Fibroblast of skin of left biceps (primary cell): ENCODE measurements at regions not wholly inside any gene's neighbourhood (a gene's known extent, or its start where the extent isn't known, plus 50 kb on each side); places are given as distances from the start of the nearest gene placed in this dataset.

Experiments
- DNase-seq, 2 experiments: peaks; one replicate each; pipeline ENCODE4 v3.0.0-alpha.2; 2013; ENCODE audit warnings: low read depth in 2 of 2

- DNase-seq, result no peak
Observed at GRCh38 chr2:122105877-122106206, 350.4 kb downstream of the TSN start.

DNA sequence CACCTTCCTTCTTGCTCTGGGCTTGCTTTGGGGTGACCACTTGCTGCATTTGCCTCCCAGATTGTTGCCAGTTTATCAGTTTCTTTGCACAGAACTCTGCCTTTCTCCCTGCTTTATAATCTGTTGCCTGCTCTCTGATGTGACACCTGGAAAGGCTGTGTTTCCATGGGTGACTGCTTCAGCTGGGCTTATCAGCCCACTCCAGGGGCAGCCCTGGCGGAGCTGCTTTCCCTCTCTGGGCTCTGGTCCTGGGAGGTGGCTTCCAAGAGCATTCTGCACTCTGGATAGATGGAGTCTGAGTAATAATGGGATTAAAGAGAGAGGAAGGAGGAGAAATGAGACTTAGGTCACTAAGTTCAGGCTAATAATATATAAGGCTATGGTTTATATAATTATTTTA is 352.7 kb downstream of the TSN start:
- no peak for DNase-seq

DNA sequence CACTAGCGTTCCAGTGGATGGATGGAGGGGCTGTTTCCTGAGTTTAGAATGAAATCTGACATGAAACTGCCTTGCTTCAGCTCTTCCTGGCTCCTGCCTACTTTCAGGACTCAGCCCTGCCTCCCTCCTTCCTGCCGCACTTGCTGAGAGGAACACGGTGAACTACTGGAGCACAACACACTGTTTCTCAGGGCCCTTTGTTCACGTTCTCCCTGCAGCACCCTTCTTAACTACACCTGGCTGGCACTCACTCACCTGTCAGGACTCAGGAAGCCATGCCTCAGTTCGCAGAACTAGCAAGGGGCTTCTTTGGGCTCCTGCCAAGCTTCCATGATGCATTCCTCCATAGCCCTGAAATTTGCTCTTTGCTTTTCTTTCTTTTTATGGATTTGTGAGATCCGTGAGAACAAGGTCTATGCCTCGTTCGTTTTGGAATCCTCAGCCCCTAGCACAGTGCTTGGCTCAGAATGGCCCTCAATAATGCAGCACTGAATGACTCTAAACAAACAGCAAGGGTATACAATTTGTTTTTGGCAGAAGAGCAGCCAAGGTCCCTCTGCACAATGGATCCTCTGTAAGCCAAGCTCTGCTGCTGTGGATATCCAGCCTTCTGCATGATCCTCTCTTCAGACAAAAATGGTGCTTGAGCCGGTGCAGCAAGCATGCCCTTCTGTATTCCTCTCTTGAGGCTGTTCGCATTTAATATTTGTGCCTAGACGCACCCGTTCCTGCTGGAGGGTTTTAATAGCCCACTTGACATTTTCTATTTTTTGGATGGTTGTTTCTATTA is 357.0 kb downstream of the TSN start:
- no peak for DNase-seq

GRCh38 chr2:122114421-122114820 is 359.0 kb downstream of the TSN start:
- no peak for DNase-seq

GRCh38 chr2:122117371-122117770 is 361.9 kb downstream of the TSN start:
- no peak for DNase-seq

GRCh38 chr2:122129399-122129798 is 373.9 kb downstream of the TSN start:
- no peak for DNase-seq

DNA sequence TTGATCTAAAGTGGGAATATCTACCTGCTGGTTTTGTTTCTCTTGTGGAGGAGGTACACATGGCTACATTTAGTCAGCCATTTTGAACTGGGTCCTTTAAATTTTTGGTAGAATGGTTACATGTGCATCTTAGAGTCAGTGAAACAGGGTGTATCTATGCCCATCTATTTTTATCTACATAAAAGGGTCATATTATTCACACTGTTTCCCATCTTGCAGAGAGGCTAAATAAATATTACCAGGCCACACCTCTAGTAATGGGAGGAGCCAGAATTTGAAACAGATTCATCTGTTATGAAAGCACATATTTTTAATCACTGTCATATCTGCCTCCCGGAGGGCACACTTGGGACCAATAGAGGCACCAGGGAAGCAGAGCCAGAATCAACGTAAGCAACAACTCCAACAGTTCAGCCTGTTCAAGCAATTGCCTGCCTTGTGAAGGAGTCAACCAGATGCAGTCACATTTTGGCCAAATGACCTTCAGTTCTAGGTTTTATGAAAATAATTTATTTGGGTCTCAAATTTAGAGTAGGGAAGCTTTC is 376.8 kb downstream of the TSN start:
- no peak for DNase-seq

DNA sequence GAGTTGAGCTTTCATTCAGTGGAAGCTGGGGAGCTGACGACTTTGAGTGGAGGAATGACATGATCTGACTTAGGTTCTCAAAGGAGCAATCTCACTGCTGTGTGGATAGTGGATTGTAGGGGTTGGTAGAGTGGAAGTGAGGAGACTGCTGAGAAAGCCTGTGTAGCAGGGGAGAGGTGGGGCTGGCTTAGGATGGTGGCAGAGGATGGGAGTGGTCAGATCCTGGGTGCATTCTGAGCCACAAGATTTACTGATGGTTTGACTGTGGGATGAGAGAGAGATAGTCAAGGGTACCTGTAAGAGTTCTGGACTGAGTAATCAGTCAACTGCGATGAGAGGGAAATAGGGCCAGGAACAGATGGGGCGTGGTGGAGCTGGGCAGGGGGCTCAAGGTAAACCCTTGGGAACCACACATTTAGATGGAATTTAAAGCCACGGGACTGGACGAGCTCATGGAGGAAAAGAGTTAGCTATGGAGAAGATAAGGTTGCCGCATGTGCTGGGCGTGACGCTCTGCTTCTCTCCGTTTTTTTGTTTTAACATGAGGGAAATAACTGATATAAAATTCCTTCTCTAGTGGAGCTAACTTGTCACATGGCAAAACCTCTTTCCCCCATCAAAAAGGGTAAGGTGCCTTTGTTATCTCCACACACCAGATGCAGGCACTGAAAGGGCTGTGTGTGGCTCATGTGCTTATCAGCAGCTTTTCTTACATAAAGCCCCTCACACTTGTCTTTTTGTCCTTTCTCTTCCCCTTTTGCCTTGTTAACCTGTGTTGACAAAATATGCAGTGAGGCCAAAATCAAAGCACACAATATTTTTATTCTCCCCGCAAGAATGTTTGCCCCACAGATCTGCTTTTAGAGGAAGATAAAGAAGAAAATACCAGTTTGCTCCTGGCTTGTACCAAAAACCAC is 379.8 kb downstream of the TSN start:
- DNase-seq, result no peak

DNA sequence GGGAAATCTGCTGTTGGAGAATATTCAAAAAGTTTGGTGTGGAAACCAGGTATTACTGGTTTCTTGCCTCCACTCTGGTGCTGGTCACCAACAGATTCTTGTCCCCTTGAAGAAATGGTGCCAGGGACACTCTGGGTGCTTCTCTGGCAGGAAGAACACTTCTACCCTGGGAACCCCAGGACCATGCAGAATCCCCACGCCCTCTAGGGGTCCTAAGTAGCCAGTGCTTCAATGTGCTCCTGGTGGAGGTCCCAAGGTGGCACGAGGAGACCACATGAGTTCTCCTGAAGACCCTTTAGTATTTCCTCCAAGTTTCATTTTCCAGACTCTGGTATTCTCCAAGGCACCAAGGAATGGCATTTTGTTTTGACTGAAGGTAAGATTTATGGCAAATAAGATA is 380.6 kb downstream of the TSN start:
- DNase-seq, result no peak

GRCh38 chr2:122138561-122138960 is 383.1 kb downstream of the TSN start:
- DNase-seq, result no peak

DNA sequence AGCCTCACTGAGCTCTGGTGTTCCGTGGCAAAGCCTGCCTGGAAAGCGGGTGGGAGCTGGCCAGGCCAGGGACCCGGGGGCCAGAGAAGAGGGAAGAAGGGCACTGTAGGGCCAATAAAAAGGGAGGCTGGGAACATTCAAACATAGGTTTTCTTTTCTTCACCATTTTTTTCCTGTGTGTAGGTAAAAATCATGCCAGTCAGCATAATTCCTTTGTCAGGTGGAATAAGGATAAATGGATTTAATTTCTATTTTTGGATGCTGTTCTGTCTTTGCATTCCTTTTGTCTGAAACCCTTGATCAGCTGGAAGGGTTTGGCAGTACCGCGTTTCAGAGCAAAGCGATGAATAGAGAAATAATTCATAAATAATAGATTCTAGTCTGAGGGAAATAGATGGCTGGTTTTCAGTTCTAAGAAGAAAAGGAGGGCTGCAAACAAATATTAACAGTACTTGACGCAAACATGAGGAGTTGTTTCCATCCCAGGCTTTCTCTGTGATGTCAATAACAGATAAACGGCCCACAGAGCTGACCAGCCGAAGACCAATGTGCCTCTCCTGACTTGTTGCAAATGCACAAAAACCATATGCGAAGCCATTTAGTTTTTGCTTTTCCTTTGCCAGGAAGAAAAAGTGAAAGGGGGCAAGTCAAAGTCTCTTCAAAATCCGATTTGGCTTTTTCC is 384.4 kb downstream of the TSN start:
- DNase-seq, result no peak

- no peak for DNase-seq
Observed at GRCh38 chr2:122144884-122145283, 389.4 kb downstream of the TSN start.

- DNase-seq, result no peak
Observed at GRCh38 chr2:122145856-122146255, 390.4 kb downstream of the TSN start.

DNA sequence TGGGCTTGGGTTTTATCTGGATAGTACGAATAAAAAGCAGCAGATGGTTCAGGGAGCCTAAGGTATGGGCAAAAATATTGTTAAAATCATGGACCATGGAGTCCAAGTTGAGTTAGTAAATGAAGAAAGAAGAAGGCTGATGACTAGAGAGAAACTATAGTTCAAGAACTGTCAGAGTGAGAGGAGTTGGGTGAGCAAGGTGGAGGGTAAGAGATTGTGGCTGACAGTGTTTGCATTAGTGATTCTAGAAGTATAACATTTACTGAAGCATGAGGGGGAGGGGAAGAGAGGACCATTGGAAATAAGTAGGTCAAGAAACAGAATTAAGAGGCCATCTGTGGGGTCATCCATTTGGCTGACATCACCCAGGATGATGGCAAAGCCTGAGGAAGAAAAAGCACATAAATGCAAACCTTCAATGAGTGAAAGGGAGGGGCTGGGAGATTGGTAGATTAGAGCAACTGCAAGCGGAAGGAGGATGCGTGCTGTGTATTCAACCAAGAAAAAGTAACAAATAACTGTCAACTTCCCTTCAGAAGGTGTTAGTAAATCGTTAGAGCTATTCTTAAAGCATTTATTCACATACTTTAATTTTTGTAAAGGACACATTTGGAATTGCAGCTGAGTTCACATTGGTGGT is 392.8 kb downstream of the TSN start:
- no peak for DNase-seq

DNA sequence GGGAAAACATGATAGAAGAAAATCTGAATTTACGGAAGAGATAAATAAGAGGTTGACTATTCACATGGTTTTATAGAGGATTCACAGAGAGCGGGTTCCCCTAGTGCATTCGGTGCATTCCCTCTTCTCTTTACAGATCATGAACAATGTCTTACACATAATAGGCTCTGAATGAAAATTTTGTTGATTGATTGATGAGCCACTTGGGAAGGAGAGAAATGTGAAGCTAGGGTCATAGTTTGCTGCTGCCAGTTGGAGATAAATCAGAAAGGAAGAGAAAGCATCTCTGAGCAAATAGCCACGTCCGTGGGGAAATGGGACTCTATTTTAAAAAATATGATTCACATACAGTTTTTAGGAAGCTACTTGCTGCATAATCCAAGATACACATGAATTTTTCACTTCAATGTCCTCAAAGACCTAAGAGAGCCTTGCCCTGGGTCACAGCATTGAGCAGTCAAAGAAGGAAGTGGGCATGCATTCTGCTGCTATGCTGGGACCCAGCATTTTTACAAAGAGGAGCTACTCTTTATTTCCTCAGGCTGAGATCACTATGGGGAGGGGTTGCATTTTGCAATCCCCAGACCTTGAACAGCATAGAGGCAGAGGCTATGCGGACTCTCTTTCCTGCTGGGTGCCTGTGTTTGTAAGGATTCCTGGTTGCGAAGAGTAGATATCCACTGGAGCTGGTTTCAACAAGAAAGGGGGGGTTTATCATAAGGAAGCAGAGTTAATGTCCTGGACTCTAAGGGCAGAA is 395.3 kb downstream of the TSN start:
- no peak for DNase-seq

DNA sequence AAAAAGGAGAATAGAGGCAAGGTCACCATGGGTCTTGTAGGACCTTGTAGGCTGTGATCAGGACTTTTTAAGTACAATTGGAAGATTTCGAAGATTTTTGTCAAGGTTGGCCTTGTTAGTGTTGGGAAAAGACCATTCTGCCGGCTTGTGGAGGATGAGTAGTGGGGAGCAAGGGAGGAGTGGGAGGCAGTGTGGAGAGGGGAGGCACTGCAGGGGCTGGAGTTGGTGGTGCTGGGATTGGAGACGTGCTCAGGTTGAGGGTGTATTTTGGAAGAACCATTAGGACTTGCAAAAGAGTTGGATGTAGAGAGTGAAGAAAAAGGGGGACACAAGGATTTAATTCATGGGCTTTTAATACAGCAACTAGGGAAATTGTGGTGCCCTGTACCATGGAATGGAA is 397.1 kb downstream of the TSN start:
- no peak for DNase-seq

DNA sequence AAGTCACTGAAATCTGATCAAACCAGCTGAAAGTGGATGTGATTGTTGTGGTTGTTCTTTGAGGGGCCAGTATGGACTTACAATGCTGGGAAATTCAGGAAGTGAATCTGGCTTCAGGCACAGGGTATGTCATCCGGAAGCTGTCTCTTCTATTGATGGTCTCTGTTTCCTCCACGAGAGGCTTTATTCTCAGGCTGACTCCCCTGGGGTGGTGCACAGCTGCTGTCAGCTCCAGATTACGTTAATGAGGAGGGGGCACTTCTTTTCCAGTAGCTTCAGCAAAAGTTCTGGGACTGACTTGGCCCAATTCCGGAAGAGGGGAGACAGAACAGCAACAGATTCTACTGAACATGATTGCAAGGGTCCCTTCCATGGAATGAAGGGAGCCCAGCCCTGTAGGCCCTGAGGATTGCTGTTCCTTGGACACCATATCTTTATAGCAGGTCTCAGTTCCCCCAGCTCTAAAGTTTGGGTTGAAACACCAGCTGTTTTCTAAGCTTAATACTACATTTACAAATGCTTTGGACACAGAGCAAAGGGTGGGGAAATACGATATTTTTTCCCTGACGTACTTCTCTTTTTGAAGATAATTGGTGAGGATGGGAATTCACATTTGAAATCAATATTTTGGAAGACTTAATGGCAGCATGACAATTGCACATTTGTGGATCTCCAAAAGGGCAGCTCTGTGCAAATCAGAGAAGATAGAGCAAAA is 400.9 kb downstream of the TSN start:
- DNase-seq, result no peak

DNA sequence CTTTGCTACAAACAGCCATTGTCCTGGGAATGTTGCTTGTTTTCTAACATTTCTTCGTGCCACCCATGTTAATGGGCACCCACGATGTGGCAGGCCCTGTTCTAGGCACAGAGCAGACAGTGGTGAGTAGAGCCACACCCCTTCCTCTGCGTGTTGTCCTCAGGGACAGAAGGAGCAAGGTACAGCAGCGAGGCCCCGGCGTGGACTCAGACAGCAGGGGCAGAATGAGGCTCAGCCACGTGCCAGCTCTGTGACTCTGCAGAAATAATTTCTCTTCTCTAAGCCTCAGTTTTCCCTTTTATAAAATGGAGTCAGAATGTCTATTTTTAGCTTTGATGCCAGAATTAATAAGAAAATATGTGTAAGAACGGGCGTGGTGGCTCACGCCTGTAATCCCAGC is 401.7 kb downstream of the TSN start:
- no peak for DNase-seq

DNA sequence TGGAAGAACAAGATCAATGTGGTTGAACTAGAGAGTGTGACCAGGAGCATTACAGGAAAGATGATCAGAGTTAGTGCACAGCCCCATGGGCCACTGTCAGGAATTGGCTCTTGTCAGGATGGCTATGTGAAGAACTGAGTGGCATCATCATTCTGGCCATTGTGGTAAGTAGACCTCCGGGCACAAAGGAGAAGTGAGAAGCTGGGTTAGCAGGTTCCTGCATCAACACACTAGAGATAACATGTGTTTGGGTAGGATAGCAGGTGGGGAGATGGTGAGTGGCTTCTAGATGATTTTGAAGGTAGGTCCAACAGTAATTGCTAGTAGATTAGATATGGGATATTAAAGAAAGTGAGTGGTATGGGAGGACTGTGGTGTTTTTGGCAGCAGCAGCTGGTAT is 408.2 kb downstream of the TSN start:
- DNase-seq, result no peak

DNA sequence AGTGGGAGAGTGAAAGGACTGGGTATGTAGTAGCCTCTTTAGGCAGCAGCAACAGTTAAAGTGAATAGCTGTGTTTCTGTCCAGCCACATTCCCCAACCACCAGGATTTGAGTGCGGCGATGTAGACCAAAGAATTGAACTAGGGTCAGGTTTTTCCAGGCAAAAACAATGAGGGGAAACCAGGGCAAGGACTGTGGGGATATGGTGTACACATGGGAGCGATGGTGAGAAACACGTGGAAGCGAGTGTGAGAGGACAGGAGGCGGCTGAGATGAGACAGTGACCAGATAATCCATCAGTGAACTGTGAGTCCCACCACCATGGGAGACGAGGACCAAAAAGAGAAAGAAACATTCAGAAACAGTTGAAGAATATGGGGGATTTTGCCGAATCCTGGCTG is 409.5 kb downstream of the TSN start:
- no peak for DNase-seq
